Right lobe of liver (tissue), 4 donors: ENCODE measurements at regions not wholly inside any gene's neighbourhood (a gene's known extent, or its start where the extent isn't known, plus 50 kb on each side); places are given as distances from the start of the nearest gene placed in this dataset.
"Not testable (repeated sequence)": the region's sequence is repeated elsewhere in the genome, so short reads cannot be mapped to it uniquely, and the experiment has no call there.

Experiments
- POLR2A ChIP-seq: fragments of 450-650 bp; IDR thresholded peaks from one replicate; pipeline ENCODE4 v1.6.1; 2017; ENCODE audit warnings: antibody characterized with exemption, mild to moderate bottlenecking
- TF ChIP-seq, protein P1 (sequence below), 4 donors: fragments of 200-600 bp in 3 of 4; fragments of 450-650 bp in 1 of 4; IDR thresholded peaks; one replicate each; pipeline versions ENCODE4 v1.5.1 to v1.8.0; 2016 to 2022; ENCODE audit warnings: antibody characterized with exemption in 4 of 4, mild to moderate bottlenecking in 2 of 4
- donor health status: DM: no; HTN: no; CAD: no.
- donor health status: DM: no; HTN: no; CAD: no.
- donor health status: DM: no; HTN: yes; CAD: no.

DNA sequence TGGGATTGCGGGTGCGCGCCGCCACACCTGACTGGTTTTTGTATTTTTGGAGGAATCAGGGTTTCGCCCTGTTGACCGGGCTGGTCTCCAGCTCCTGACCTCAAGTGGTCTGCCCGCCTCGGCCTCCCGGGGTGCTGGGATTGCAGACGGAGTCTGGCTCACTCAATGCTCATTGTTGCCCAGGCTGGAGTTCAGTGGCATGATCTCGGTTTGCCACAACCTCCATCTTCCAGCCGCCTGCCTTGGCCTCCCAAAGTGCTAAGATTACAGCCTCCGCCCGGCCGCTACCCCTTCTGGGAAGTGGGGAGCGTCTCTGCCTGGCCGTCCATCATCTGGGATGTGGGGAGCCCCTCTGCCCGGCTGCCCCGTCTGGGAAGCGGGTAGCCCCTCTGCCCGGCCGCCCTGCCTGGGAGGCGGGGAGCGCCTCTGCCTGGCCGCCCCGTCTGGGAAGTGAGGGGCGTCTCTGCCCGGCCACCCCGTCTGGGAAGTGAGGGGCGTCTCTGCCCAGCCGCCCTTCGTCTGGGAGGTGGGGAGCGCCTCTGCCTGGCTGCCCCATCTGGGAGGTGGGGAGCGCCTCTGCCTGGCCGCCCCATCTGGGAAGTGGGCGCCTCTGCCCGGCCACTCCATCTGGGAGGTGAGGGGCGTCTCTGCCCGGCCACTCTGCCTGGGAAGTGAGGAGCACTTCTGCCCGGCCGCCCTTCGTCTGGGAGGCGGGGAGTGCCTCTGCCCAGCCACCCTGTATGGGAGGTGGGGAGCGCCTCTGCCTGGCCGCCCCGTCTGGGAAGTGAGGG lies 381.8 kb upstream of the MIS18BP1 start:
- TF ChIP-seq, protein P1, sequence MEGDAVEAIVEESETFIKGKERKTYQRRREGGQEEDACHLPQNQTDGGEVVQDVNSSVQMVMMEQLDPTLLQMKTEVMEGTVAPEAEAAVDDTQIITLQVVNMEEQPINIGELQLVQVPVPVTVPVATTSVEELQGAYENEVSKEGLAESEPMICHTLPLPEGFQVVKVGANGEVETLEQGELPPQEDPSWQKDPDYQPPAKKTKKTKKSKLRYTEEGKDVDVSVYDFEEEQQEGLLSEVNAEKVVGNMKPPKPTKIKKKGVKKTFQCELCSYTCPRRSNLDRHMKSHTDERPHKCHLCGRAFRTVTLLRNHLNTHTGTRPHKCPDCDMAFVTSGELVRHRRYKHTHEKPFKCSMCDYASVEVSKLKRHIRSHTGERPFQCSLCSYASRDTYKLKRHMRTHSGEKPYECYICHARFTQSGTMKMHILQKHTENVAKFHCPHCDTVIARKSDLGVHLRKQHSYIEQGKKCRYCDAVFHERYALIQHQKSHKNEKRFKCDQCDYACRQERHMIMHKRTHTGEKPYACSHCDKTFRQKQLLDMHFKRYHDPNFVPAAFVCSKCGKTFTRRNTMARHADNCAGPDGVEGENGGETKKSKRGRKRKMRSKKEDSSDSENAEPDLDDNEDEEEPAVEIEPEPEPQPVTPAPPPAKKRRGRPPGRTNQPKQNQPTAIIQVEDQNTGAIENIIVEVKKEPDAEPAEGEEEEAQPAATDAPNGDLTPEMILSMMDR (IDR thresholded peaks at IDR 0.05) = not testable (repeated sequence)
- TF ChIP-seq POLR2A = not testable (repeated sequence)
